ENCODE measurements at regions not wholly inside any gene's neighbourhood (a gene's known extent, or its start where the extent isn't known, plus 50 kb on each side); places are given as distances from the start of the nearest gene placed in this dataset.

DNA sequence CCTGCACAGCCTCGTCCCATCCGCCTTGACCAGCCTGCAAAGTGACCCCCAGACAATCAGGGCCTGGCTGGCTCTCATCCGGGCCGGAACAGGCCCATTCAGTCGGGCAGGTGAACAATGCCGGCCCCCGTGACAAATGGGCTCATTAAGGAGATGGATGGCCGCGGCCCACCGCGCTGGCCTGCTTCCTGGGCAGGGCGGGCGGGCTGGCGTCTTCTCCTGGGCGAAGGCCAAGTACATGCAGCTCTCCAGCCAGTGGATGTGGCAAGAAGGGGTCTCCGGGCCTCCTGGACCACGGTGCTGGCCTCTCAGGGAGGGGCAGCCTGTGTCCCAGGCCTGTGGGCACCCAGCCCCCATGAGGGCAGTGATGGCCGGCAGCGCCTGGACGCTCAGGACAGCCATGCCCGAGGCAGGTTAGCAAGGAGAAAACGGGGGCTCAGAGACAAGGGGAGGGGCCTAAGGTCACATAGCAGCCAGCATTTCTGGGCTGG lies 1022.8 kb downstream of the BRD1 start (continued):
- TF ChIP-seq, protein P1, sequence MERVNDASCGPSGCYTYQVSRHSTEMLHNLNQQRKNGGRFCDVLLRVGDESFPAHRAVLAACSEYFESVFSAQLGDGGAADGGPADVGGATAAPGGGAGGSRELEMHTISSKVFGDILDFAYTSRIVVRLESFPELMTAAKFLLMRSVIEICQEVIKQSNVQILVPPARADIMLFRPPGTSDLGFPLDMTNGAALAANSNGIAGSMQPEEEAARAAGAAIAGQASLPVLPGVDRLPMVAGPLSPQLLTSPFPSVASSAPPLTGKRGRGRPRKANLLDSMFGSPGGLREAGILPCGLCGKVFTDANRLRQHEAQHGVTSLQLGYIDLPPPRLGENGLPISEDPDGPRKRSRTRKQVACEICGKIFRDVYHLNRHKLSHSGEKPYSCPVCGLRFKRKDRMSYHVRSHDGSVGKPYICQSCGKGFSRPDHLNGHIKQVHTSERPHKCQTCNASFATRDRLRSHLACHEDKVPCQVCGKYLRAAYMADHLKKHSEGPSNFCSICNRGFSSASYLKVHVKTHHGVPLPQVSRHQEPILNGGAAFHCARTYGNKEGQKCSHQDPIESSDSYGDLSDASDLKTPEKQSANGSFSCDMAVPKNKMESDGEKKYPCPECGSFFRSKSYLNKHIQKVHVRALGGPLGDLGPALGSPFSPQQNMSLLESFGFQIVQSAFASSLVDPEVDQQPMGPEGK (CRISPR knock-in tag; IDR thresholded peaks at IDR 0.05; ENCODE audit: borderline replicate concordance), result no peak
- TF ChIP-seq, protein P2, sequence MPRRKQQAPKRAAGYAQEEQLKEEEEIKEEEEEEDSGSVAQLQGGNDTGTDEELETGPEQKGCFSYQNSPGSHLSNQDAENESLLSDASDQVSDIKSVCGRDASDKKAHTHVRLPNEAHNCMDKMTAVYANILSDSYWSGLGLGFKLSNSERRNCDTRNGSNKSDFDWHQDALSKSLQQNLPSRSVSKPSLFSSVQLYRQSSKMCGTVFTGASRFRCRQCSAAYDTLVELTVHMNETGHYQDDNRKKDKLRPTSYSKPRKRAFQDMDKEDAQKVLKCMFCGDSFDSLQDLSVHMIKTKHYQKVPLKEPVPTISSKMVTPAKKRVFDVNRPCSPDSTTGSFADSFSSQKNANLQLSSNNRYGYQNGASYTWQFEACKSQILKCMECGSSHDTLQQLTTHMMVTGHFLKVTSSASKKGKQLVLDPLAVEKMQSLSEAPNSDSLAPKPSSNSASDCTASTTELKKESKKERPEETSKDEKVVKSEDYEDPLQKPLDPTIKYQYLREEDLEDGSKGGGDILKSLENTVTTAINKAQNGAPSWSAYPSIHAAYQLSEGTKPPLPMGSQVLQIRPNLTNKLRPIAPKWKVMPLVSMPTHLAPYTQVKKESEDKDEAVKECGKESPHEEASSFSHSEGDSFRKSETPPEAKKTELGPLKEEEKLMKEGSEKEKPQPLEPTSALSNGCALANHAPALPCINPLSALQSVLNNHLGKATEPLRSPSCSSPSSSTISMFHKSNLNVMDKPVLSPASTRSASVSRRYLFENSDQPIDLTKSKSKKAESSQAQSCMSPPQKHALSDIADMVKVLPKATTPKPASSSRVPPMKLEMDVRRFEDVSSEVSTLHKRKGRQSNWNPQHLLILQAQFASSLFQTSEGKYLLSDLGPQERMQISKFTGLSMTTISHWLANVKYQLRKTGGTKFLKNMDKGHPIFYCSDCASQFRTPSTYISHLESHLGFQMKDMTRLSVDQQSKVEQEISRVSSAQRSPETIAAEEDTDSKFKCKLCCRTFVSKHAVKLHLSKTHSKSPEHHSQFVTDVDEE (CRISPR knock-in tag; IDR thresholded peaks at IDR 0.05), result no peak
- TF ChIP-seq ZNF8 (CRISPR knock-in tag; IDR thresholded peaks at IDR 0.05), result no peak
- no peak for TF ChIP-seq ISL1 (CRISPR knock-in tag; IDR thresholded peaks at IDR 0.05)
- TF ChIP-seq, protein P3, sequence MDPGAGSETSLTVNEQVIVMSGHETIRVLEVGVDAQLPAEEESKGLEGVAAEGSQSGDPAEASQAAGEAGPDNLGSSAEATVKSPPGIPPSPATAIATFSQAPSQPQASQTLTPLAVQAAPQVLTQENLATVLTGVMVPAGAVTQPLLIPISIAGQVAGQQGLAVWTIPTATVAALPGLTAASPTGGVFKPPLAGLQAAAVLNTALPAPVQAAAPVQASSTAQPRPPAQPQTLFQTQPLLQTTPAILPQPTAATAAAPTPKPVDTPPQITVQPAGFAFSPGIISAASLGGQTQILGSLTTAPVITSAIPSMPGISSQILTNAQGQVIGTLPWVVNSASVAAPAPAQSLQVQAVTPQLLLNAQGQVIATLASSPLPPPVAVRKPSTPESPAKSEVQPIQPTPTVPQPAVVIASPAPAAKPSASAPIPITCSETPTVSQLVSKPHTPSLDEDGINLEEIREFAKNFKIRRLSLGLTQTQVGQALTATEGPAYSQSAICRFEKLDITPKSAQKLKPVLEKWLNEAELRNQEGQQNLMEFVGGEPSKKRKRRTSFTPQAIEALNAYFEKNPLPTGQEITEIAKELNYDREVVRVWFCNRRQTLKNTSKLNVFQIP (CRISPR knock-in tag; IDR thresholded peaks at IDR 0.05; ENCODE audit: borderline replicate concordance, low read depth), result no peak
- no peak for TF ChIP-seq ZFP3 (CRISPR knock-in tag; IDR thresholded peaks at IDR 0.05)

DNA sequence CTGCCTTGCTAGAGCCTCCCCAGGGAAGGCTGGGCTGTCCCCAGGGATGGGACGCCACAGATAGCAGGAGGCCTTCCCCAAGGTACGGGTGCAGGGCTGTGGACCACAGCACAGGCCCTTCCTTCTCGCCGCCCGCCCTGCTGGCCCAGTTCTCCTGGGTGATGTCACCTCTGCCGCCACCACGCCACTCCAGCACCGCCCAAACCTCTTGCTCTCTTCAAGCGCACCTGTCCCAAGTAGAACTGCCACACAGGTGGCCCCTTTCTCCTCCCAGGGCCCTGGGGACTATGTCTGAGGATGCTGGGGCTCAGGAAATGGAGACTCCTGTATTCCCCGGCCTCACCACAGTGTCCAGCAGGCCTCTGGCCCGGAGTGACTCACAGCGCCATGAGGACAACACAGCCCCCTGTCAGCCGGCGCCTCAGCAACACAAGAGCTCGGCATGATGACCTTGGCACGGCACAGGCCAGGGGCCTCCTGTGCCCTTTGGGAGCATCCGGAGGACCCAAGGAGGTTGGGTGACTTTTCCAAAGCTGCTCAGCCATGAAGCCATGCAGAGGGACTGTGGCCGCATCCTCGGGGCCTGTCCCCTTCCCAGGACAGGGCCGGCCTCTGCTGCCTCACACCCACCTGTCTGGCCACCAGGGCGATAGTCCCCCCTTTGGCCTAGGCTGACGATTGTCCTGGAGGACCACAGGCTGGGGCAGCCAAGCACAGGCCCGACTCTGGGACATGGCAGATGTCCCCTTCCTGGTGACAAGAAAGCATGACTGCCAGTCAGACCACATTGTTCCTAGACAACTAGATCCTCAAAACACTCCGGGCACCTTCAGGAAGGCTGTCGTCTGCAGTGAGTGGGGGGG lies 1023.5 kb downstream of the BRD1 start:
- ATAC-seq, result no peak
- TF ChIP-seq ESRRG (CRISPR knock-in tag; IDR thresholded peaks at IDR 0.05) (no peak), TOX (CRISPR knock-in tag; IDR thresholded peaks at IDR 0.05; ENCODE audit: borderline replicate concordance) (no peak), GLIS3 (CRISPR knock-in tag; IDR thresholded peaks at IDR 0.05) (no peak), ZFP3 (CRISPR knock-in tag; IDR thresholded peaks at IDR 0.05) (no peak)

DNA sequence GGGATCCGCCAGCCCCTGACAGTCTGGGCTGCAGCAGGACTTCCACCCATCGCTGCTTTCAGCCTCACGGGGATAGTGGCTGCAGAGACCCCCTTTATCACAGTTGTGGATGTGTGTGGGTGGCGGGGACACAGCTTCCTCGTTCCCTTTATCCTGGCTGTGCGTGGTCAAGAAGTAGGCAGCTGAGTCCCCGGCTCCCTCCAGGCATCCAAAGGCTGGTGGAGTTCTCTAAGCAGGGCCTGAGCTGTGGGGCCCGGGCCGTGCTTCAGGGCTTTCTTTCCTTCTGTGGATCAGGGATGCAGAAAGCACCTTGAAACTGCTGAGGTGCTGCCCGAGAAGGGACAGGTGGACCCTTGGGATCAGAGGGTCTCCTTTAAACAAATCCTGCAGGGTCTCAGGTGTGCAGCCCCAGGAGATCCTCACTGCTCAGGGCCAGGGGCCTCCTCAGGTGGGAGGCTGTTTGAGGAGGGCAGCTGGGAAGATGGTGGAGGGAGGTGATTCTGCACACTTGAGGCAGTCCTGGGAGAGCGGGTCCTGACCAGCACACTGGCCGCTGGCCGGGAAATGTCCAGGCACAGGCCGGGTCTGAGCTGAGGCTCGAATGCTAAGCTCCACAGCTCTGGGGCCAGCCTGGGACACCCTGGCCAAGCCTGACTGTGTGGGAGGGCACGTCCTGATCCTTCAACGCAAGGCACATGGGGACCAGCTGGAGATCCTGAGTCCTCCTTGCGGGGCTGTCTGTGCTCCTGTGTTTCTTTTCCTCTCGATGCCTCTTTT lies 1024.3 kb downstream of the BRD1 start:
- no peak for ATAC-seq
- TF ChIP-seq ZFP30 (CRISPR knock-in tag; IDR thresholded peaks at IDR 0.05), result no peak
- no peak for TF ChIP-seq RARB (CRISPR knock-in tag; IDR thresholded peaks at IDR 0.05)
- TF ChIP-seq GLIS3 (CRISPR knock-in tag; IDR thresholded peaks at IDR 0.05), result no peak
- TF ChIP-seq, protein P4, sequence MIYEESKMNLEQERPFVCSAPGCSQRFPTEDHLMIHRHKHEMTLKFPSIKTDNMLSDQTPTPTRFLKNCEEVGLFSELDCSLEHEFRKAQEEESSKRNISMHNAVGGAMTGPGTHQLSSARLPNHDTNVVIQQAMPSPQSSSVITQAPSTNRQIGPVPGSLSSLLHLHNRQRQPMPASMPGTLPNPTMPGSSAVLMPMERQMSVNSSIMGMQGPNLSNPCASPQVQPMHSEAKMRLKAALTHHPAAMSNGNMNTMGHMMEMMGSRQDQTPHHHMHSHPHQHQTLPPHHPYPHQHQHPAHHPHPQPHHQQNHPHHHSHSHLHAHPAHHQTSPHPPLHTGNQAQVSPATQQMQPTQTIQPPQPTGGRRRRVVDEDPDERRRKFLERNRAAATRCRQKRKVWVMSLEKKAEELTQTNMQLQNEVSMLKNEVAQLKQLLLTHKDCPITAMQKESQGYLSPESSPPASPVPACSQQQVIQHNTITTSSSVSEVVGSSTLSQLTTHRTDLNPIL (CRISPR knock-in tag; IDR thresholded peaks at IDR 0.05; ENCODE audit: low read depth), result no peak
- no peak for TF ChIP-seq CSDC2 (CRISPR knock-in tag; IDR thresholded peaks at IDR 0.05)
- no peak for TF ChIP-seq SNAI2 (CRISPR knock-in tag; IDR thresholded peaks at IDR 0.05)
- TF ChIP-seq ZNF8 (CRISPR knock-in tag; IDR thresholded peaks at IDR 0.05), result no peak
- TF ChIP-seq, protein P2 (CRISPR knock-in tag; IDR thresholded peaks at IDR 0.05), result no peak
- TF ChIP-seq ESRRG (CRISPR knock-in tag; IDR thresholded peaks at IDR 0.05), result no peak
- no peak for TF ChIP-seq ARNTL (CRISPR knock-in tag; IDR thresholded peaks at IDR 0.05; ENCODE audit: borderline replicate concordance, low read depth)
- no peak for TF ChIP-seq ZC3H10 (CRISPR knock-in tag; IDR thresholded peaks at IDR 0.05)
- TF ChIP-seq TOX (CRISPR knock-in tag; IDR thresholded peaks at IDR 0.05; ENCODE audit: borderline replicate concordance), result no peak
- TF ChIP-seq, protein P1 (CRISPR knock-in tag; IDR thresholded peaks at IDR 0.05; ENCODE audit: borderline replicate concordance), result no peak
- TF ChIP-seq ZNF565 (CRISPR knock-in tag; conservative IDR thresholded peaks at IDR 0.05; ENCODE audit: low read depth), result no peak
- no peak for TF ChIP-seq PPARA (CRISPR knock-in tag; IDR thresholded peaks at IDR 0.05; ENCODE audit: borderline replicate concordance)

Measured in SK-N-SH treated with all-trans-retinoic acid at 6 μM for 48 hours (cell line).